NCI-H1092 (cell line): ENCODE measurements at regions not wholly inside any gene's neighbourhood (a gene's known extent, or its start where the extent isn't known, plus 50 kb on each side); places are given as distances from the start of the nearest gene placed in this dataset.

ENCODE experiments used
- DNase-seq: peaks from one replicate; lab custom pipeline; 2025; lab: John Stamatoyannopoulos, UW

GRCh38 chr4:151935411-151935810, 174.6 kb upstream of the GATB start:
- DNase-seq = no peak

- DNase-seq = no peak
These were observed 174.0 kb upstream of the GATB start for GRCh38 chr4:151934766-151935165.

GRCh38 chr4:151933122-151933827, 172.5 kb upstream of the GATB start:
- DNase-seq = no peak

- DNase-seq = no peak
These were observed 170.8 kb upstream of the GATB start for GRCh38 chr4:151931563-151931962.

GRCh38 chr4:151930372-151930771, 169.6 kb upstream of the GATB start:
- DNase-seq = no peak

GRCh38 chr4:151928112-151928511, 167.3 kb upstream of the GATB start:
- no peak for DNase-seq

GRCh38 chr4:151922811-151923210, 162.0 kb upstream of the GATB start:
- DNase-seq = no peak

- no peak for DNase-seq
These were observed 161.5 kb upstream of the GATB start for GRCh38 chr4:151922306-151922705.

- DNase-seq = no peak
These were observed 161.0 kb upstream of the GATB start for GRCh38 chr4:151921811-151922210.

GRCh38 chr4:151921386-151921785, 160.6 kb upstream of the GATB start:
- DNase-seq = no peak

- DNase-seq = no peak
These were observed 156.4 kb upstream of the GATB start for GRCh38 chr4:151917145-151917734.

- DNase-seq = no peak
These were observed 151.8 kb upstream of the GATB start for GRCh38 chr4:151912632-151913031.

GRCh38 chr4:151911970-151912369, 151.2 kb upstream of the GATB start:
- no peak for DNase-seq

GRCh38 chr4:151908734-151909497, 148.1 kb upstream of the GATB start:
- DNase-seq = no peak

GRCh38 chr4:151908201-151908600, 147.4 kb upstream of the GATB start:
- no peak for DNase-seq

- DNase-seq = no peak
These were observed 145.6 kb upstream of the GATB start for GRCh38 chr4:151906438-151906837.

- DNase-seq = no peak
These were observed 144.4 kb upstream of the GATB start for GRCh38 chr4:151905197-151905596.

- no peak for DNase-seq
These were observed 140.8 kb upstream of the GATB start for GRCh38 chr4:151901631-151902030.

- no peak for DNase-seq
These were observed 136.1 kb upstream of the GATB start for GRCh38 chr4:151896880-151897279.

GRCh38 chr4:151895671-151896070, 134.9 kb upstream of the GATB start:
- no peak for DNase-seq

- no peak for DNase-seq
These were observed 133.4 kb upstream of the GATB start for GRCh38 chr4:151894246-151894645.

- no peak for DNase-seq
These were observed 127.6 kb upstream of the GATB start for GRCh38 chr4:151888367-151888866.

GRCh38 chr4:151887816-151888180, 127.0 kb upstream of the GATB start:
- DNase-seq = no peak
